ENCODE measurements at regions not wholly inside any gene's neighbourhood (a gene's known extent, or its start where the extent isn't known, plus 50 kb on each side); places are given as distances from the start of the nearest gene placed in this dataset.

- TF ChIP-seq CTCF (IDR thresholded peaks at IDR 0.05), result no peak
- TF ChIP-seq POLR2A (IDR thresholded peaks at IDR 0.05), result no peak
Observed at GRCh38 chr5:7202846-7203245, 193.1 kb upstream of the ADCY2 start.

Measured in esophagus squamous epithelium (tissue), 4 donors.